Type B pancreatic cell (in vitro differentiated cells): ENCODE measurements at regions not wholly inside any gene's neighbourhood (a gene's known extent, or its start where the extent isn't known, plus 50 kb on each side); places are given as distances from the start of the nearest gene placed in this dataset.
"Not testable (repeated sequence)": the region's sequence is repeated elsewhere in the genome, so short reads cannot be mapped to it uniquely, and the experiment has no call there.

Source experiments
- DNase-seq: peaks from one replicate; pipeline ENCODE4 v3.0.0; 2021; ENCODE audit warnings: mixed read lengths; ENCODE audit not compliant: unreplicated experiment; ENCODE audit errors: extremely low spot score
- H3K27ac Mint-ChIP-seq: 2 replicates; pipeline ENCODE4 v1.8.0; 2021; ENCODE audit warnings: mild to moderate bottlenecking, mixed read lengths
- H3K27me3 Mint-ChIP-seq: 2 replicates; pipeline ENCODE4 v1.8.0; 2021; ENCODE audit warnings: mixed read lengths
- H3K36me3 Mint-ChIP-seq: 2 replicates; pipeline ENCODE4 v1.8.0; 2021; ENCODE audit warnings: mixed read lengths
- H3K4me1 Mint-ChIP-seq: one replicate; pipeline ENCODE4 v1.8.0; 2021; ENCODE audit warnings: mixed read lengths; ENCODE audit not compliant: unreplicated experiment
- H3K4me3 Mint-ChIP-seq: 2 replicates; pipeline ENCODE4 v1.8.0; 2021; ENCODE audit warnings: mild to moderate bottlenecking, mixed read lengths
- H3K9me3 Mint-ChIP-seq: 2 replicates; pipeline ENCODE4 v1.8.0; 2021; ENCODE audit warnings: mixed read lengths
- CTCF ChIP-seq: fragments of 200-600 bp; sonication (generic); conservative IDR thresholded peaks from 2 replicates; pipeline ENCODE4 v1.5.0; 2021; ENCODE audit warnings: antibody characterized with exemption, mild to moderate bottlenecking

- no peak overlapping the region for H3K27ac Mint-ChIP-seq
- DNase-seq: no peak
- H3K4me3 Mint-ChIP-seq: no peak overlapping the region
- no peaks in the 10 kb centered on the region for H3K4me1 Mint-ChIP-seq
- H3K27me3 Mint-ChIP-seq: no peaks in the 10 kb centered on the region
- TF ChIP-seq CTCF: no peak
- peaks cover 6% of the 10 kb centered on the region for H3K9me3 Mint-ChIP-seq
- H3K36me3 Mint-ChIP-seq: no peaks in the 10 kb centered on the region
Measured at GRCh38 chrX:1700757-1701156, 85.9 kb downstream of the ASMT start.

- H3K27me3 Mint-ChIP-seq, H3K4me1 Mint-ChIP-seq, H3K4me3 Mint-ChIP-seq, H3K27ac Mint-ChIP-seq, DNase-seq, H3K9me3 Mint-ChIP-seq, H3K36me3 Mint-ChIP-seq: not testable (repeated sequence)
Measured at GRCh38 chrX:1701396-1701901, 86.6 kb downstream of the ASMT start.

GRCh38 chrX:1702142-1702541 lies 87.3 kb downstream of the ASMT start:
- not testable (repeated sequence) for DNase-seq, H3K4me1 Mint-ChIP-seq, H3K27me3 Mint-ChIP-seq, H3K36me3 Mint-ChIP-seq, H3K27ac Mint-ChIP-seq, H3K9me3 Mint-ChIP-seq, H3K4me3 Mint-ChIP-seq

- not testable (repeated sequence) for H3K36me3 Mint-ChIP-seq, DNase-seq, H3K27ac Mint-ChIP-seq, H3K4me1 Mint-ChIP-seq, H3K27me3 Mint-ChIP-seq, H3K4me3 Mint-ChIP-seq, H3K9me3 Mint-ChIP-seq
Measured at GRCh38 chrX:1702557-1702956, 87.7 kb downstream of the ASMT start.

GRCh38 chrX:1709277-1709676 lies 94.4 kb downstream of the ASMT start:
- H3K9me3 Mint-ChIP-seq, H3K4me1 Mint-ChIP-seq, H3K36me3 Mint-ChIP-seq, H3K27me3 Mint-ChIP-seq, DNase-seq, H3K27ac Mint-ChIP-seq, H3K4me3 Mint-ChIP-seq: not testable (repeated sequence)

- no peak overlapping the region for H3K27ac Mint-ChIP-seq
- no peaks in the 10 kb centered on the region for H3K9me3 Mint-ChIP-seq
- DNase-seq: no peak
- TF ChIP-seq CTCF: no peak
- H3K27me3 Mint-ChIP-seq: peaks cover 6% of the 10 kb centered on the region
- H3K4me1 Mint-ChIP-seq: no peaks in the 10 kb centered on the region
- H3K36me3 Mint-ChIP-seq: no peaks in the 10 kb centered on the region
- no peak overlapping the region for H3K4me3 Mint-ChIP-seq
Measured at GRCh38 chrX:1713296-1713695, 98.4 kb downstream of the ASMT start.

- H3K4me3 Mint-ChIP-seq: no peak overlapping the region
- no peak for TF ChIP-seq CTCF
- no peaks in the 10 kb centered on the region for H3K9me3 Mint-ChIP-seq
- no peak for DNase-seq
- H3K36me3 Mint-ChIP-seq: no peaks in the 10 kb centered on the region
- H3K27me3 Mint-ChIP-seq: peaks cover 6% of the 10 kb centered on the region
- H3K27ac Mint-ChIP-seq: no peak overlapping the region
- no peaks in the 10 kb centered on the region for H3K4me1 Mint-ChIP-seq
Measured at GRCh38 chrX:1717373-1717772, 102.5 kb downstream of the ASMT start.

GRCh38 chrX:1719270-1719669 lies 104.4 kb downstream of the ASMT start:
- no peak for DNase-seq
- H3K27ac Mint-ChIP-seq: no peak overlapping the region
- H3K4me3 Mint-ChIP-seq: no peak overlapping the region
- H3K4me1 Mint-ChIP-seq: no peaks in the 10 kb centered on the region
- no peaks in the 10 kb centered on the region for H3K36me3 Mint-ChIP-seq
- no peaks in the 10 kb centered on the region for H3K9me3 Mint-ChIP-seq
- no peak for TF ChIP-seq CTCF
- peaks cover 6% of the 10 kb centered on the region for H3K27me3 Mint-ChIP-seq
